Upper lobe of left lung (tissue), 4 donors: ENCODE measurements at regions not wholly inside any gene's neighbourhood (a gene's known extent, or its start where the extent isn't known, plus 50 kb on each side); places are given as distances from the start of the nearest gene placed in this dataset.

Experiments
- EP300 ChIP-seq, 4 donors: sonication (generic); formaldehyde crosslinking; IDR thresholded peaks; one replicate each; pipeline ENCODE4 v1.5.1; 2017; ENCODE audit warnings: antibody characterized with exemption in 4 of 4, control low read depth in 2 of 4
- TF ChIP-seq, protein P1 (sequence below), 6 experiments: fragments of 450-650 bp in 4 of 6; fragments of 200-600 bp in 2 of 6; sonication (generic) in 2 of 6; IDR thresholded peaks; one replicate each; pipeline ENCODE4 v1.5.1; 2016 to 2019; ENCODE audit warnings: antibody characterized with exemption in 6 of 6

DNA sequence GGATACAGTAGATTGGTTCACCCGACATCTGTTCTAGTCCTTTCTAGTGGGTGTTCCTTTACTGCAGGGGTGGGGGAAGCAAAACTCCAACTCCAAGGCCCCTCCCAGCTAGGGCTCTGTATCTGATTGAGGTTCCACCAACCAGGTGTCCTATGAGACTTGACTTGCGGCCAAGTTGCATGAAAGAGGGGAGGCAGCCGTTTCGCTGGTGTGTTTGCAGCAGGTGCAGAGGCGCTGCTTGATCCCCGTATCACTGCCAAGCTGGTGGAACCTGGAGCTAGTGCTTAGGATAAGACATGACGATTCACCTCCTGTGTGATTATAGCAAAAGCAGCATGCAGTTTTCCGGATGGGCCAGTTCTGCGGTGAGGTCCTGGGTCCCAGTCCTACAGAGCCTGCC is 338.2 kb downstream of the UQCRFS1 start:
- TF ChIP-seq, protein P1, sequence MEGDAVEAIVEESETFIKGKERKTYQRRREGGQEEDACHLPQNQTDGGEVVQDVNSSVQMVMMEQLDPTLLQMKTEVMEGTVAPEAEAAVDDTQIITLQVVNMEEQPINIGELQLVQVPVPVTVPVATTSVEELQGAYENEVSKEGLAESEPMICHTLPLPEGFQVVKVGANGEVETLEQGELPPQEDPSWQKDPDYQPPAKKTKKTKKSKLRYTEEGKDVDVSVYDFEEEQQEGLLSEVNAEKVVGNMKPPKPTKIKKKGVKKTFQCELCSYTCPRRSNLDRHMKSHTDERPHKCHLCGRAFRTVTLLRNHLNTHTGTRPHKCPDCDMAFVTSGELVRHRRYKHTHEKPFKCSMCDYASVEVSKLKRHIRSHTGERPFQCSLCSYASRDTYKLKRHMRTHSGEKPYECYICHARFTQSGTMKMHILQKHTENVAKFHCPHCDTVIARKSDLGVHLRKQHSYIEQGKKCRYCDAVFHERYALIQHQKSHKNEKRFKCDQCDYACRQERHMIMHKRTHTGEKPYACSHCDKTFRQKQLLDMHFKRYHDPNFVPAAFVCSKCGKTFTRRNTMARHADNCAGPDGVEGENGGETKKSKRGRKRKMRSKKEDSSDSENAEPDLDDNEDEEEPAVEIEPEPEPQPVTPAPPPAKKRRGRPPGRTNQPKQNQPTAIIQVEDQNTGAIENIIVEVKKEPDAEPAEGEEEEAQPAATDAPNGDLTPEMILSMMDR (IDR thresholded peaks at IDR 0.05) = no peak
- TF ChIP-seq EP300 (IDR thresholded peaks at IDR 0.05) = no peak
